Left ventricle myocardium inferior (tissue), 1 donor: ENCODE measurements at regions not wholly inside any gene's neighbourhood (a gene's known extent, or its start where the extent isn't known, plus 50 kb on each side); places are given as distances from the start of the nearest gene placed in this dataset.

ENCODE experiments used
- DNase-seq: peaks from one replicate; pipeline ENCODE4 v3.0.0-alpha.2; 2020
- H3K27ac ChIP-seq: fragments of 200-600 bp; replicated peaks from 2 replicates; pipeline ENCODE4 v1.8.0; 2021
- H3K27me3 ChIP-seq: fragments of 200-600 bp; 2 replicates; pipeline ENCODE4 v1.8.0; 2021; ENCODE audit warnings: low read depth
- H3K36me3 ChIP-seq: fragments of 200-600 bp; 2 replicates; pipeline ENCODE4 v1.8.0; 2021
- H3K4me1 ChIP-seq: fragments of 200-600 bp; 2 replicates; pipeline ENCODE4 v1.8.0; 2021
- H3K4me3 ChIP-seq: fragments of 200-600 bp; 2 replicates; pipeline ENCODE4 v1.8.0; 2021; ENCODE audit warnings: mild to moderate bottlenecking, moderate library complexity
- H3K9me3 ChIP-seq: fragments of 200-600 bp; replicated peaks from 2 replicates; pipeline ENCODE4 v1.8.0; 2021
- CTCF ChIP-seq: fragments of 200-600 bp; IDR thresholded peaks from 2 replicates; pipeline ENCODE4 v1.8.0; 2021; ENCODE audit warnings: antibody characterized with exemption, mild to moderate bottlenecking, borderline replicate concordance
- intact Hi-C: fragments of 100-400 bp; cut with micrococcal nuclease; formaldehyde crosslinking; loops from one replicate; pipeline ENCODE4 v1.11.0; 2022
- donor health status: DM: no; HTN: yes; CAD: no; lungs with severe emphysema.

DNA sequence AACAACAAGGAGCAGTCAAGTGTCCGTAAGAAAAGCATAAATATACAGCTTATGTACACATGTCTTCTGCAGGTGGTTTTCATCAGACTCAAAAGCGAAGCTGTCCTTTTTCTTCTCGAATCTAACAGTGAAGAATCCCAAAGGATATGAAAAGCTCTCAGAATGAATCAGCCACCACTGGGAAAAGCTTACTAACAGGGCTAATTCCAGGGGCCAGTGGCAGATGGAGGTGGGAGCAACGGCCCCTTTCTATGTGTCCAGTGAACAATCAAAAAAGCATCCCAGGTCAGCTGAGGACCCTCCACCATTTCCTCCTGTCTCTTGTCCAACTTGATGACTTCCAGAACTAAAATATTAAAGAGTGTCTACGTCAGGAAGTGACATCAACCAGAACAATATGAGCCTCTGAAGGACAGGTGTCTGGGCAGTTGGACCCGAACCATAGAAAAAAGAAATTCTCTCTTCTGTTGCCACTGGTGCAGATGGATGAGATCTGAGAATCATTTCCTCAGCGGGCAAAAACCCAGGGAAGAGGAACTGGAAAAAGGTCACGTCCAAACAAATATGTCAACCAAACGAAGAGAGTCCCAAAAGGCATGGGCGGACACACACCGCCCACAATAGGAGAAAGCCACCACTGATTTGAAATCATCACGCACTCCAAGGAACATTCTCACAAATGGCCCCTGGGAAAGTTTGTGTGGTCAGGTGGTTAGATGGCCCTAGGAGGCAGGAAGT lies 70.4 kb upstream of the TIAM1 start:
- Histone ChIP-seq H3K27me3 (no peaks in the 10 kb centered on the region), H3K27ac (peak overlapping the region; percentile 54), H3K36me3 (no peaks in the 10 kb centered on the region), H3K4me3 (no peak overlapping the region), H3K4me1 (no peaks in the 10 kb centered on the region), H3K9me3 (no peaks in the 10 kb centered on the region)
- TF ChIP-seq CTCF: no peak
- no peak for DNase-seq
- intact Hi-C loops: no loop called here

GRCh38 chr21:31413698-31414097 lies 69.6 kb upstream of the TIAM1 start:
- intact Hi-C loops: no loop called here
- Histone ChIP-seq H3K27ac (peak overlapping the region; percentile 54), H3K36me3 (no peaks in the 10 kb centered on the region), H3K4me1 (no peaks in the 10 kb centered on the region), H3K4me3 (no peak overlapping the region), H3K27me3 (no peaks in the 10 kb centered on the region), H3K9me3 (no peaks in the 10 kb centered on the region)
- TF ChIP-seq CTCF: no peak
- DNase-seq: no peak

- Histone ChIP-seq H3K9me3 (no peaks in the 10 kb centered on the region), H3K4me1 (no peaks in the 10 kb centered on the region), H3K27me3 (no peaks in the 10 kb centered on the region), H3K36me3 (no peaks in the 10 kb centered on the region), H3K27ac (peak overlapping the region; percentile 80), H3K4me3 (no peak overlapping the region)
- intact Hi-C loops: no loop called here
- TF ChIP-seq CTCF: no peak
- no peak for DNase-seq
Observed at GRCh38 chr21:31410499-31411131, 66.6 kb upstream of the TIAM1 start.

GRCh38 chr21:31409831-31410487 lies 65.9 kb upstream of the TIAM1 start:
- no peak for TF ChIP-seq CTCF
- DNase-seq: no peak
- Histone ChIP-seq H3K27me3 (no peaks in the 10 kb centered on the region), H3K27ac (peak overlapping the region; percentile 80), H3K4me1 (no peaks in the 10 kb centered on the region), H3K4me3 (no peak overlapping the region), H3K9me3 (no peaks in the 10 kb centered on the region), H3K36me3 (no peaks in the 10 kb centered on the region)
- intact Hi-C loops: no loop called here

- Histone ChIP-seq H3K36me3 (no peaks in the 10 kb centered on the region), H3K4me3 (no peak overlapping the region), H3K4me1 (no peaks in the 10 kb centered on the region), H3K9me3 (no peaks in the 10 kb centered on the region), H3K27ac (peak overlapping the region; percentile 80), H3K27me3 (no peaks in the 10 kb centered on the region)
- intact Hi-C loops: no loop called here
- no peak for DNase-seq
- TF ChIP-seq CTCF: no peak
Observed at GRCh38 chr21:31408301-31409088, 64.4 kb upstream of the TIAM1 start.
